ENCODE measurements at regions not wholly inside any gene's neighbourhood (a gene's known extent, or its start where the extent isn't known, plus 50 kb on each side); places are given as distances from the start of the nearest gene placed in this dataset.
A peak's percentile ranks its signal among the peaks of the same experiment; 100 is the strongest.
"Not testable (repeated sequence)": the region's sequence is repeated elsewhere in the genome, so short reads cannot be mapped to it uniquely, and the experiment has no call there.

DNA sequence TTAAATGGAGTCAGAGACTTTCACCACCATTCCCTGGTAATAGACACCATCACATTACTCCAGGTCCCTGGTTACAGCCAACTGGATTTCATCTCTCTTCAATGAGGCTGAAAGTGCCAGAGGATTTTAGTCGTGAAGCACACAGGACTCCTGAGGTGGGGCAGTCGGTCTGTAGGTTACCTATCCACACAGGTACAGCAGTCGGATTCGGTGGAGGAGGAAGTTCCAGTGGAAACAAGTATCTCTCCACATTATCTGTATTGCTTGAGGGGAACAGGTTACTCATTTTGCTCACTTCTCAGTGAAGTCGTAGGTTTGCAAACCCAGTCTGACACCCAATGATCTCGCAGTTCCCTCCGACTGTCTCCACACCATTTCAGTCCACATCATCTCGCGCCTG lies 82.3 kb upstream of the TMEM45B start:
- DNase-seq: no peak

DNA sequence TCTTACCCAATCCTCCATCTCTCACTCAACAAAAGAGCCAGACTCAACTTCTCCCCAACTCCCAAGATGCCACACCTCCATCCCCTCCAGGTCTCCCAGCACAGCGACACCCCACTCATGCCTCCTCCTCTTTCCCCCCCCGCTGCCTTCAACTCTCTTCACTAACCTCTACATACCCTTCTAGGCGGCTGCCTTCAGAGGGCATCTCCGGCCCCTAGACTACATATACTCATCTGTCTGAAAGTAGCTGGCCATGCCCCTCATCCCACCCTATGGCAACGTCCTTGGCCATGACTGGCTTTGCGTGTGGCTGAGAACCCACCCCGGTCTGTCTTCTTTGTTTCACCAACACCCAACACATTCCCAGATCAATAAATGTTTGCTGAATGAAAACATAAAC lies 81.7 kb upstream of the TMEM45B start:
- no peak for DNase-seq

DNA sequence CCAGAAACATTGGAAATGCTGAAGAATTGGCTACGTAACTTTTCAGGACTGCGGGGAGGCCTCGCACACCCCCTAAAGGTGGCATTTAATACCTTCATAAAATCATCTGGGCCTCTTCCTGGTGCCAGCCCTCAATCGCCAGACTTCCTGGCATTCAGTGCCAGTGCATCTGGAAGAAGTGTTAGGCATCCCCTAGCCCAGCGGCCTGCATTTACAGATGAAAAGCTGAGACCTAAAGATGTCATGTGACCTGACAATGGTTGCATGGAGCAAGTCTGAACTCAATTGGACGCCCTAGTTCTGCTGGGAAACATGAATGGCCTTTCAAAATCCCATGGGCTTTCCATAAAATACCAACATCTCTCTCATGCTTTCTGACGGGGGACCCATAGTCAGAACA lies 81.0 kb upstream of the TMEM45B start:
- DNase-seq: no peak

DNA sequence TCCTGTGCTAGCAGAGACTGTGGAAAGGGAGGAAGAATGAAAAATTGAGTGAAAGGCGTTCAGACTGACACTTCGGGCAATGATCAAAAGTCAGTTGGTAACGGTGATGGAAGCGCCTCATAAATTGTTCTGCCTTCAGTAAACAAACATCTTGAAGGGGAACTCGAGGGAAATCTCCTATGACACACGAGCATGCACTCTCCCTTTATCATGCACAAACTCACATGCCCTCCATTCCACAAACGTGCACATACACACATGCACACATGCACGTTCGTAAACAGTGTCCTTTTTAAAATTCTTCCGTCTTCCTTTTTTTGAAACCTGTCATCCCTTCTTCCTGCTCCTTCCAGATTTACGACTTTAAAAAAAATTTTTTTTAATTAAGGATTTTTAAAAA lies 77.8 kb upstream of the TMEM45B start:
- no peak for DNase-seq

DNA sequence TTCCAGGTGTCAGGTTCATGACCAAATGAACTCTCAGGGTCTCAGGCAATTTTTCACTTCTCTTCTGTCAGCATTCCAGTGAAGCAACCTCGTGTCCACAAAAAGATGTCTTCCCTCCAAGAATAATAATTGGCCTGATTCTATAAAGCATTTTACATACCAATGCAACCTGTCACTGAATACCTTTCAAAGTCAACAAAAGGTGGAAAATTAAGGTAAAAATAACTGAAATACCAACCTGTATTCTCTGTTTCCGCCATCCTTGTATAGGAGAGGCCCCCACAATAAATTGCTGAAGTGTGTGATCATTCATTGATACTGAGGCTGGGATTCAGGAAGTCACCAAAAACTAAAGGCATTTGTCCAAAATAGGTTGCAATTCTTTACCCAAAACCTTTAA lies 77.4 kb upstream of the TMEM45B start:
- no peak for DNase-seq

DNA sequence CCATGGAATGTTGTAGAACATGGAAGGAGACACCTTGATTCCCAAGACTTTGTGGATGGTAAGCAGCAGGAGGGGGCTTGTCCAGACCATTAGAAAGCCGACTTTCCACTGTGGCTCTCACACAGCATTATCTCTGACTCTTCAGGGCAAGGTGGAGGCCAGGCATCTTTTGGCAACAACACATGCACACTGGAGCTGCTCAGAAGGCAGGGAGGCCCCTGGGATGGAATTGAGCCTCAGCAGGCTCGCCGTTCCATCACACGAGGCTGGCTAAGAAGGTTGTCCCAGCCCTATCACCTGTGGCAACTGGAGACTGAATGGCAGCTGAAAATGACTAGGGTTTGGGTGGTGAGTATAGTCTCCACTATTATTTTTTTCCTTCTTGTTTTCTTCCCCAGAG lies 76.3 kb upstream of the TMEM45B start:
- no peak for DNase-seq

DNA sequence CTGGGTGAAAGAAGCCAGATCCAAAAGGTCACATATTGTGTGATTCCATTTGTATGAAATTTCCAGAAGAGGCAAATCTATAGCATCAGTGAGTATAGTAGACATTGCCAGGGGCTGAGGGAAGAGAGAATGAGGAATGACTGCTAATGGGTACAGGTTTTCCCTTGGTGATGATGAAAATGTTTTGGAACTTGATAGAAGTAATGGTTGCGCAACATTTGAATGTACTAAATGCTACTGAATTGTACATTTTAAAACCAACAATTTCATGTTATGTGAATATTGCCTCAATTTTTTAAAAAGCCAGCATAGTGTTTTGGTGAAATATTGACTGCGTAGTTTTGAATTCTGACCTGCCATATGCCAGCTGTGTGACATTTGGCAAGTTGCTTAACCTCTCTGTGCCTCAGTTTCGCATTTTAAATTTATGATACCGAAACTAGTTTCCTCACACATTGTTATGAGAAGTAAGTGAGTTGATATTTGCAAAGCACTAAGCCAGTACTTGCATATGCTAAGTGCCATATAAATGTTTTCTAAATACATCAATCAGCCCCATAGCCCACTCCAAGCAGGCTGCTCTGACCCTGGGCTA lies 75.4 kb upstream of the TMEM45B start:
- no peak for DNase-seq

DNA sequence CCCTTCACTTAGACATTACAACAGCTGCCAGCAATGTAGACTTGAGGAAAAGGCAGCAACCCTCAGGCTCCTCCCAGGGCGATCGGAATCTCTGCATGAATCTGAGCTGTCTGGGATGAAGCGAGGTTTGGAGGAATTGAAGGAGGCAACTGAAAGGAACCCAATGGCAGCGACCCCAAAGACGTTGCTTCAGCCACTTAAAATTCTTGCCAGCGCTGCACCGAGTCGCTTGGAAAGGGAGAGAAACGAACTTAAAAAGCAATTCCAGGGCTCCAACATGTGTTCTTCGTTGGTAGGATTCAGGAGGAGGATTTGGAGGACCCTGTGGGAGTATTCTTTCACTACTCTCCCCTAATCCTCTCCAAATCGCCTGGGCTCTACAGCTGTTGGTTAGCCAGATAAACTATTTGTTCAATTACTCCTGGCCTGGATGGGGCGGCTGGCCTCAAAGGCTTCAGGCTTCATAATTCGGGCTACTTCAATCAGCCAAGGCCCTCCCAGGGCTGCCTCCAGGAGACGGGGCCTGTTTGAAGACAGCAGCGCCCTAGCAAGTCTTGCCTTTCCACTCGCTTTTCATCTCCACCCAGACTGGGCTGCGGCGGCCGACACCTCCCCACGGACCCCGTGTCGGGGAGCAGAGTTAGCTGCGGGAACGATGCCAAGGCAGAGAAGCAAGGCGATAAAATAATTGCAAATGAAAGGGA lies 72.4 kb upstream of the TMEM45B start:
- no peak for DNase-seq

DNA sequence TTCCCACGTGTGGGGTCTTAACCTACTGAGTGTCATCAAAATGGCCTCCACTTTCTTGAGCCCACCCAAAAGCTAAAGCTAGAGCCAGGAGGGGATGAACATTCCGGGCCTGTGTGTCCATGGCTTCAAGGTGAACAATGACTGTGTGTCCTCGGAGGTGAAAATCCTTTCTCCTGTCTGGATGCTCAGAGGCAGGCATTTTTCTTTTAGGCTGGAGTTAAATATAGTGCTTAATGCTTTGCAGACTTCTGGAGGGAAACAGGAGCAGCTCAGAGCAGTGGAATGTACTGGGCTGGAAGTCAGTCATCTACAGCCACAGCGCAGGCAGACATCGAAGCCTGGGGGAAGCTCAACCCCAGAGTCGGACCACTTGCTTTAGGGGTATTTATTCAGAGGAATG lies 68.6 kb upstream of the TMEM45B start:
- no peak for DNase-seq

DNA sequence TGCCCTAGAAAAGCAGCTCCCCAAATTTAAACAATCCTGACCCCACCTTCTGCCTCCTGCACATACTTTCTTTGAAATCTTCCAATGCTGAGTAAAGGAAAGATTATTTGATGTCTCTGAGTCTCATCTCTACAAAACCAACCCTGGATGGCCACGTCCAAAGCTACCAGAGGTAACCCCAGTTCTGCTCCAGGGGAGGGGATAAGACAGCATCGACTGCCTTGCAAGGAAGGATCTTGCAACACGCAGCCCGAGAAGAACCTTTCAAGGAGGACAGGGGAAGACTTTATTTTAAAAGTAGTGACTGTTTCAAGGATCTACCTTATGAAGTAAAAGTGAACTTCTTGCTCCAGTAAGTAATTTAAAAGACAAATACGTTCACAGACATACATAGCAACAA lies 66.5 kb upstream of the TMEM45B start:
- DNase-seq: no peak

DNA sequence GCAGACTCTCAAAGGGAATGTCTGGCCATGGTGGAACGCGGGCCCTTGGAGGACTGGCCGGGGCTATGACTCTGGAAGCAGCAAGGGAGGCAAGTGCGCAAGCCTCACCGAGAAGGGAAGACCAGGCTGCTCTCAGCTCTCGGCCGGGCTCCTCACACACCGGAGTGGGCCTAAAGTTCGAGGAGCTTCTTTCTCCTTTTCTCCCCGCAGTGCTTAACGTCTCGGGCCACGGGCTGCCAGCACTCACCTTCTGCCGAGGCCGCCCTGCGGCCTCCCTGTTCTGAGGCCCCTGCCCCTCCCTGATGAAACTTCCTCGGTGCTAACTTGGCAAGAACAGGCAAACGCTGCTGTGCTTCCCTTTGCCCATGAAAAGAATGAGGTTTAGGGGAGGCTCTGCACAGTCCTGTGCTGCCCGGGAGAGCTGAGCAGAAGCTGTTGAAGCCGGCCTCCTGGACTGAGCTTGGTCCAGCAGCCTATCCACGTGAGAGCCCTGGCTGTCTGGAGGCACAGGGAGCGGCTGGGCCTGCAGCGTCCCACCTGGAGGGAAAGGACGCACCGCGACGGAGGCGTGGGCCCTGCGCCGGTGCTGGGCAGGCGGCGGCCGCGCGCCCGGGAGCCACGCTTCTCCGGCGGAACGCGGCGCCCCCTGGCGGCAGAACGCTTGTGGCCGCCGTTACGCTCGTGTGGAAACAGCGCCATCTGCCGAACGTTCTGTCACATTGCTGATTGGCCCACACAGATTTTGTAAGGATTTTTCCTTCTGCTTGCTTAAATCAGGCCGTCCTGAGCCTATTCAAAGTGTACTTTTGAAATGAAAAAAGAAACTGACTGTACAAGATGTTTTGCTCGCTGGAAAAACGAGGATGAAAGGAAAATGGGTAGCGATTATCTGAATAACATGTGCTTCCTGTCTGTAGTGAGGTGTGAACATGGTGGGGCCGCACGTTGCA lies 65.0 kb upstream of the TMEM45B start:
- peak; percentile 76 for DNase-seq

DNA sequence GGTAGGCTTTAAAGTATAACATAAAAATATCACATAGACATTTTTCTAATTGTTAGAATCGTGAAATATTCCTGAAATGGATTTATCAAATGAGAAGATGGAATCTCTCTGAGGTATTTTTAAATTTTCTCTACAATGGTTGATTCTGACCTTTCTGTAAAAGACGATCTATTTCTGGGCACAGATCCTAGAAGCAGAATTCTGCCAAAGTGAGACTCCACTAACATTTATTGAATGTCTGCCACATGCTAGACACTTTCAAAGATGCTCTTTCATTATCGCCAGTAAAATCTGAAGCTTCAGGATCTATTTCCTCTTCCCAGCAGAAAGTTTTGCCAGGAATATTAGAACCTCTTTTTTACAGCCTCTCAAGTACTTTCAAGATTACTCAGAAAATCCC lies 64.1 kb upstream of the TMEM45B start:
- DNase-seq: no peak

DNA sequence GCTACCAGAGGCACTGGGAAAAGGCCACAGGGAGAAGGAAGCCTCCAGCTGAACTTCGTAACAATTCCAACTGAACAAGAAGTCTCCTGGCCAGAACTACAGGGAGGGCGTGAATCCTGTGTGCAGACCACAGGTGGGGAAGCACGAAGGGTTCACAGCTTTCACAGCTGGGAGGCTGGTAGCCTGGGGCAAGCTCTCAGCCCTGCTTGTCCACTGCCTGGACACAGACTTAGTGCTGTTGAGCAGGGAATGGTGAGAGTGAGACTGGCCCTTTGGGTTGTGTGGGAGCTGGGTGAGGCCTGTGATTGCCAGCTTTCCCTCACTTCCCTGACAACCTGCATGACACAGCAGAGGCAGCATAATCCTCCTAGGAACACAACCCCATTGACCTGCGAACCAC lies 52.1 kb upstream of the TMEM45B start:
- DNase-seq: not testable (repeated sequence)

DNA sequence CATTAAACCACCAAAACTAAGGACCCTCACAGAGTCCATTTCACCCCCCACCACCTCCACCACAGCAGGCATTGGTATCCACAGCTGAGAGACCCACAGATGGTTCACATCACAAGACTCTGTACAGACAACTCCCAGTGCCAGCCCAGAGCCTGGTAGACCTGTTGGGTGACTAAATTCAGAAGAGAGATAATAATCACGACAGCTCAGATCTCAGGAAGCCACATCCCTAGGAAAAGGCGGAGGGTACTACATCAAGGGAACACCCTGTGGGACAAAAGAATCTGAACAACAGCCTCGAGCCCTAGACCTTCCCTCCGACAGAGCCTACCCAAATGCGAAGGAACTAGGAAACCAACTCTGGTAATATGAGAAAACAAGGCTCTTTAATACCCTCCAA lies 51.4 kb upstream of the TMEM45B start:
- not testable (repeated sequence) for DNase-seq
